HG03095 (cell line): ENCODE measurements at regions not wholly inside any gene's neighbourhood (a gene's known extent, or its start where the extent isn't known, plus 50 kb on each side); places are given as distances from the start of the nearest gene placed in this dataset.
A peak's percentile ranks its signal among the peaks of the same experiment; 100 is the strongest.
"Not testable (repeated sequence)": the region's sequence is repeated elsewhere in the genome, so short reads cannot be mapped to it uniquely, and the experiment has no call there.

Experiments
- ATAC-seq: cut with Tn5 transposase; IDR thresholded peaks from one replicate; pipeline ENCODE4 v1.9.1; 2021; ENCODE audit warnings: moderate library complexity; ENCODE audit not compliant: unreplicated experiment

- ATAC-seq: peak; percentile 84
These were observed 127.9 kb downstream of the EVA1A start for GRCh38 chr2:75432761-75433361.

- ATAC-seq: peak; percentile 64
These were observed 129.0 kb downstream of the EVA1A start for GRCh38 chr2:75431763-75432162.

GRCh38 chr2:75431276-75431675 is 129.5 kb downstream of the EVA1A start:
- ATAC-seq: no peak

- not testable (repeated sequence) for ATAC-seq
These were observed 130.3 kb downstream of the EVA1A start for GRCh38 chr2:75430449-75430848.

- no peak for ATAC-seq
These were observed 131.9 kb downstream of the EVA1A start for GRCh38 chr2:75428646-75429443.

- ATAC-seq: no peak
These were observed 132.7 kb downstream of the EVA1A start for GRCh38 chr2:75428060-75428459.

GRCh38 chr2:75424936-75425619 is 135.7 kb downstream of the EVA1A start:
- no peak for ATAC-seq

- no peak for ATAC-seq
These were observed 138.8 kb downstream of the EVA1A start for GRCh38 chr2:75421986-75422385.

GRCh38 chr2:75416420-75417342 is 144.1 kb downstream of the EVA1A start:
- ATAC-seq: peak; percentile 62

GRCh38 chr2:75415731-75416130 is 145.0 kb downstream of the EVA1A start:
- ATAC-seq: no peak

GRCh38 chr2:75415111-75415626 is 145.6 kb downstream of the EVA1A start:
- no peak for ATAC-seq

- no peak for ATAC-seq
These were observed 149.2 kb downstream of the EVA1A start for GRCh38 chr2:75411574-75411973.

GRCh38 chr2:75410702-75411101 is 150.0 kb downstream of the EVA1A start:
- ATAC-seq: no peak

GRCh38 chr2:75408771-75409170 is 152.0 kb downstream of the EVA1A start:
- ATAC-seq: no peak

GRCh38 chr2:75407038-75407530 is 153.7 kb downstream of the EVA1A start:
- no peak for ATAC-seq

- no peak for ATAC-seq
These were observed 154.6 kb downstream of the EVA1A start for GRCh38 chr2:75406131-75406581.

- no peak for ATAC-seq
These were observed 155.7 kb downstream of the EVA1A start for GRCh38 chr2:75405000-75405399.

GRCh38 chr2:75403991-75404428 is 156.7 kb downstream of the EVA1A start:
- ATAC-seq: peak; percentile 79

- no peak for ATAC-seq
These were observed 164.4 kb downstream of the EVA1A start for GRCh38 chr2:75396314-75396713.

- not testable (repeated sequence) for ATAC-seq
These were observed 166.0 kb downstream of the EVA1A start for GRCh38 chr2:75394764-75395163.
